HEK293 (cell line): ENCODE measurements at regions not wholly inside any gene's neighbourhood (a gene's known extent, or its start where the extent isn't known, plus 50 kb on each side); places are given as distances from the start of the nearest gene placed in this dataset.

Experiments
- CTCF ChIA-PET: fragments of 350-600 bp; formaldehyde crosslinking; extraction: SDS; loops from one replicate; lab custom pipeline; 2021; ENCODE audit warnings: antibody characterized with exemption; lab: Yijun Ruan, JAX
- POLR2A ChIA-PET: fragments of 300-600 bp; formaldehyde crosslinking; extraction: SDS; loops from one replicate; lab custom pipeline; 2020; ENCODE audit warnings: antibody characterized with exemption, inconsistent platforms; lab: Yijun Ruan, JAX
- H3K27ac ChIP-seq: fragments of 200-500 bp; sonication (Bioruptor generic); 2 replicates; pipeline ENCODE4 v1.5.1; 2014; ENCODE audit warnings: low read depth, low read length, control low read depth, inconsistent platforms; ENCODE audit errors: extremely low read depth
- H3K36me3 ChIP-seq, 2 experiments: fragments of 200-500 bp in 1 of 2; sonication (Bioruptor generic) in 1 of 2; 1 replicate in 1 of 2; 2 replicates in 1 of 2; pipeline ENCODE4 v1.5.1; 2014 to 2017; ENCODE audit warnings: inconsistent platforms in 2 of 2, low read length in 2 of 2; ENCODE audit not compliant: control insufficient read depth in 2 of 2, insufficient read depth in 1 of 2
- H3K4me1 ChIP-seq: fragments of 200-500 bp; sonication (Bioruptor generic); 2 replicates; pipeline ENCODE4 v1.5.1; 2014; ENCODE audit warnings: mild to moderate bottlenecking, low read length, inconsistent platforms; ENCODE audit not compliant: control insufficient read depth, insufficient read depth
- H3K4me3 ChIP-seq: 2 replicates; pipeline ENCODE4 v1.5.1; 2011; ENCODE audit warnings: low read depth, mild to moderate bottlenecking, control low read depth, low read length, moderate library complexity
- H3K9me3 ChIP-seq: fragments of 200-500 bp; sonication (Bioruptor generic); 2 replicates; pipeline ENCODE4 v1.5.1; 2014; ENCODE audit warnings: low read depth, low read length, inconsistent platforms; ENCODE audit not compliant: control insufficient read depth, insufficient read depth
- BCL6B ChIP-seq: fragments of 450-650 bp; formaldehyde crosslinking; IDR thresholded peaks from 2 replicates; pipeline ENCODE4 v1.5.1; 2017; ENCODE audit warnings: missing biosample characterization, missing genetic modification characterization
- CTCF ChIP-seq: fragments of 450-650 bp; formaldehyde crosslinking; IDR thresholded peaks from 2 replicates; pipeline ENCODE4 v1.5.1; 2016; ENCODE audit warnings: missing biosample characterization, missing genetic modification characterization
- GLIS1 ChIP-seq: fragments of 450-650 bp; formaldehyde crosslinking; IDR thresholded peaks from 2 replicates; pipeline ENCODE4 v1.5.1; 2016; ENCODE audit warnings: missing biosample characterization, missing genetic modification characterization
- IKZF3 ChIP-seq: fragments of 450-650 bp; IDR thresholded peaks from 2 replicates; pipeline ENCODE4 v1.5.0; 2018; ENCODE audit warnings: missing biosample characterization, mild to moderate bottlenecking, missing genetic modification characterization, moderate library complexity
- MYNN ChIP-seq: fragments of 450-650 bp; formaldehyde crosslinking; IDR thresholded peaks from 2 replicates; pipeline ENCODE4 v1.5.1; 2016; ENCODE audit warnings: missing biosample characterization, missing genetic modification characterization, borderline replicate concordance
- OVOL3 ChIP-seq: fragments of 450-650 bp; formaldehyde crosslinking; IDR thresholded peaks from 2 replicates; pipeline ENCODE4 v1.5.1; 2016; ENCODE audit warnings: missing biosample characterization, missing genetic modification characterization
- PRDM2 ChIP-seq: fragments of 450-650 bp; formaldehyde crosslinking; IDR thresholded peaks from 2 replicates; pipeline ENCODE4 v1.5.1; 2016; ENCODE audit warnings: missing biosample characterization, missing genetic modification characterization, borderline replicate concordance
- REPIN1 ChIP-seq: fragments of 450-650 bp; formaldehyde crosslinking; IDR thresholded peaks from 2 replicates; pipeline ENCODE4 v1.5.1; 2017; ENCODE audit warnings: missing biosample characterization, missing genetic modification characterization, low read depth
- TSHZ1 ChIP-seq: fragments of 450-650 bp; formaldehyde crosslinking; IDR thresholded peaks from 2 replicates; pipeline ENCODE4 v1.5.1; 2016; ENCODE audit warnings: missing biosample characterization, missing genetic modification characterization, borderline replicate concordance
- ZBTB20 ChIP-seq: fragments of 450-650 bp; formaldehyde crosslinking; IDR thresholded peaks from 2 replicates; pipeline ENCODE4 v1.5.1; 2016; ENCODE audit warnings: missing biosample characterization, missing genetic modification characterization
- ZBTB8A ChIP-seq: fragments of 450-650 bp; formaldehyde crosslinking; IDR thresholded peaks from 2 replicates; pipeline ENCODE4 v1.5.1; 2016; ENCODE audit warnings: missing biosample characterization, missing genetic modification characterization
- ZFP3 ChIP-seq: fragments of 450-650 bp; formaldehyde crosslinking; IDR thresholded peaks from 2 replicates; pipeline ENCODE4 v1.5.1; 2016; ENCODE audit warnings: low read depth, missing biosample characterization, missing genetic modification characterization
- ZNF121 ChIP-seq: fragments of 450-650 bp; formaldehyde crosslinking; IDR thresholded peaks from 2 replicates; pipeline ENCODE4 v1.5.1; 2016; ENCODE audit warnings: missing biosample characterization, missing genetic modification characterization
- ZNF248 ChIP-seq: fragments of 450-650 bp; formaldehyde crosslinking; IDR thresholded peaks from 2 replicates; pipeline ENCODE4 v1.5.1; 2017; ENCODE audit warnings: missing biosample characterization, missing genetic modification characterization
- ZNF391 ChIP-seq: fragments of 450-650 bp; formaldehyde crosslinking; IDR thresholded peaks from 2 replicates; pipeline ENCODE4 v1.5.1; 2016; ENCODE audit warnings: low read depth, missing biosample characterization, missing genetic modification characterization, borderline replicate concordance
- ZNF423 ChIP-seq: fragments of 450-650 bp; formaldehyde crosslinking; IDR thresholded peaks from 2 replicates; pipeline ENCODE4 v1.5.1; 2016; ENCODE audit warnings: missing biosample characterization, missing genetic modification characterization
- ZNF561 ChIP-seq: fragments of 450-650 bp; IDR thresholded peaks from 2 replicates; pipeline ENCODE4 v1.5.1; 2018; ENCODE audit warnings: missing biosample characterization, missing genetic modification characterization, borderline replicate concordance
- ZNF610 ChIP-seq: fragments of 450-650 bp; formaldehyde crosslinking; IDR thresholded peaks from 2 replicates; pipeline ENCODE4 v1.5.1; 2016; ENCODE audit warnings: missing biosample characterization, missing genetic modification characterization, borderline replicate concordance
- ZNF692 ChIP-seq: fragments of 450-650 bp; formaldehyde crosslinking; IDR thresholded peaks from 2 replicates; pipeline ENCODE4 v1.5.1; 2016; ENCODE audit warnings: missing biosample characterization, missing genetic modification characterization
- ZSCAN16 ChIP-seq: fragments of 450-650 bp; formaldehyde crosslinking; IDR thresholded peaks from 2 replicates; pipeline ENCODE4 v1.5.1; 2016; ENCODE audit warnings: missing biosample characterization, missing genetic modification characterization

GRCh38 chr5:54719384-54720283, 202.1 kb downstream of the SNX18 start:
- Histone ChIP-seq H3K36me3 (no peaks in the 10 kb centered on the region), H3K4me3 (no peak overlapping the region), H3K4me1 (no peaks in the 10 kb centered on the region; the same call in 1 of the 2 replicates), H3K9me3 (no peaks in the 10 kb centered on the region), H3K27ac (no peak overlapping the region)
- POLR2A ChIA-PET: no interaction called here
- CTCF ChIA-PET: interaction anchor here (0.7 to 0.8 kb wide), 2 partner anchors 100 to 176 kb away, joined by 3 to 4 read pairs; no protein-coding TSS in a partner anchor
- no peak for TF ChIP-seq CTCF (tag by site-specific recombination)
- TF ChIP-seq ZNF248: no peak
- no peak for TF ChIP-seq ZSCAN16 (tag by site-specific recombination)
- no peak for TF ChIP-seq ZNF121 (tag by site-specific recombination)
- TF ChIP-seq BCL6B: no peak
- TF ChIP-seq IKZF3: no peak
- TF ChIP-seq ZNF391 (tag by site-specific recombination): no peak
- TF ChIP-seq ZNF692: peak; percentile 76
- TF ChIP-seq ZBTB8A (tag by site-specific recombination): no peak
- TF ChIP-seq OVOL3: no peak
- 0 out of 2 replicates have a peak, but pooled peaks have one; percentile 18 for TF ChIP-seq ZNF423 (tag by site-specific recombination)
- TF ChIP-seq REPIN1: no peak
- TF ChIP-seq ZNF561 (tag by site-specific recombination): no peak
- TF ChIP-seq PRDM2 (tag by site-specific recombination): no peak
- TF ChIP-seq ZFP3 (tag by site-specific recombination): no peak
- no peak for TF ChIP-seq ZNF610 (tag by site-specific recombination)
- TF ChIP-seq ZBTB20: no peak
- no peak for TF ChIP-seq TSHZ1 (tag by site-specific recombination)
- TF ChIP-seq GLIS1 (tag by site-specific recombination): peak; percentile 45
- TF ChIP-seq MYNN (tag by site-specific recombination): no peak
